ENCODE measurements at regions not wholly inside any gene's neighbourhood (a gene's known extent, or its start where the extent isn't known, plus 50 kb on each side); places are given as distances from the start of the nearest gene placed in this dataset.

DNA sequence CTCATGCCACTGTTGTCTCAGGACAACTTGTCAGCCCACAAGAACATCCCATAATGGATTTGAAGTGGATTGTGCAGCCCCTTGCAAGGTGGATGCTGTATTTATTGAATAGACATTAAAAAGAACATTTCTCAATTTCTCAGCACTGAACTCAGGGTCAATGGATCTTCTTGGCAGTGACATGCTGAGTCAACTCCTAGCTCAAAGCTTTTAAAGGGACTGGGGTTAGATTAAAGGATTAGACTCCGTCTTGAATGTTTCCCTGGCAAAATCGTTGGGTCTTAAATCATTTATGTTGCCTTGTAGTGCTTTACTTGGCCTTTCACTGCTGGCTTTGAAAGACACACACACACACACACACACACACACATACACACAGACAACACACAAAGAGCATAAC lies 221.6 kb upstream of the PBX1 start:
- no peak for TF ChIP-seq ZNF394 (tag by site-specific recombination; IDR thresholded peaks at IDR 0.05; ENCODE audit: borderline replicate concordance)
- no peak for TF ChIP-seq ZBTB49 (tag by site-specific recombination; IDR thresholded peaks at IDR 0.05; ENCODE audit: low read depth)
- TF ChIP-seq, protein P1, sequence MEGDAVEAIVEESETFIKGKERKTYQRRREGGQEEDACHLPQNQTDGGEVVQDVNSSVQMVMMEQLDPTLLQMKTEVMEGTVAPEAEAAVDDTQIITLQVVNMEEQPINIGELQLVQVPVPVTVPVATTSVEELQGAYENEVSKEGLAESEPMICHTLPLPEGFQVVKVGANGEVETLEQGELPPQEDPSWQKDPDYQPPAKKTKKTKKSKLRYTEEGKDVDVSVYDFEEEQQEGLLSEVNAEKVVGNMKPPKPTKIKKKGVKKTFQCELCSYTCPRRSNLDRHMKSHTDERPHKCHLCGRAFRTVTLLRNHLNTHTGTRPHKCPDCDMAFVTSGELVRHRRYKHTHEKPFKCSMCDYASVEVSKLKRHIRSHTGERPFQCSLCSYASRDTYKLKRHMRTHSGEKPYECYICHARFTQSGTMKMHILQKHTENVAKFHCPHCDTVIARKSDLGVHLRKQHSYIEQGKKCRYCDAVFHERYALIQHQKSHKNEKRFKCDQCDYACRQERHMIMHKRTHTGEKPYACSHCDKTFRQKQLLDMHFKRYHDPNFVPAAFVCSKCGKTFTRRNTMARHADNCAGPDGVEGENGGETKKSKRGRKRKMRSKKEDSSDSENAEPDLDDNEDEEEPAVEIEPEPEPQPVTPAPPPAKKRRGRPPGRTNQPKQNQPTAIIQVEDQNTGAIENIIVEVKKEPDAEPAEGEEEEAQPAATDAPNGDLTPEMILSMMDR (tag by site-specific recombination; IDR thresholded peaks at IDR 0.05): no peak
- no peak for TF ChIP-seq FEZF1 (tag by site-specific recombination; IDR thresholded peaks at IDR 0.05)
- TF ChIP-seq, protein P2, sequence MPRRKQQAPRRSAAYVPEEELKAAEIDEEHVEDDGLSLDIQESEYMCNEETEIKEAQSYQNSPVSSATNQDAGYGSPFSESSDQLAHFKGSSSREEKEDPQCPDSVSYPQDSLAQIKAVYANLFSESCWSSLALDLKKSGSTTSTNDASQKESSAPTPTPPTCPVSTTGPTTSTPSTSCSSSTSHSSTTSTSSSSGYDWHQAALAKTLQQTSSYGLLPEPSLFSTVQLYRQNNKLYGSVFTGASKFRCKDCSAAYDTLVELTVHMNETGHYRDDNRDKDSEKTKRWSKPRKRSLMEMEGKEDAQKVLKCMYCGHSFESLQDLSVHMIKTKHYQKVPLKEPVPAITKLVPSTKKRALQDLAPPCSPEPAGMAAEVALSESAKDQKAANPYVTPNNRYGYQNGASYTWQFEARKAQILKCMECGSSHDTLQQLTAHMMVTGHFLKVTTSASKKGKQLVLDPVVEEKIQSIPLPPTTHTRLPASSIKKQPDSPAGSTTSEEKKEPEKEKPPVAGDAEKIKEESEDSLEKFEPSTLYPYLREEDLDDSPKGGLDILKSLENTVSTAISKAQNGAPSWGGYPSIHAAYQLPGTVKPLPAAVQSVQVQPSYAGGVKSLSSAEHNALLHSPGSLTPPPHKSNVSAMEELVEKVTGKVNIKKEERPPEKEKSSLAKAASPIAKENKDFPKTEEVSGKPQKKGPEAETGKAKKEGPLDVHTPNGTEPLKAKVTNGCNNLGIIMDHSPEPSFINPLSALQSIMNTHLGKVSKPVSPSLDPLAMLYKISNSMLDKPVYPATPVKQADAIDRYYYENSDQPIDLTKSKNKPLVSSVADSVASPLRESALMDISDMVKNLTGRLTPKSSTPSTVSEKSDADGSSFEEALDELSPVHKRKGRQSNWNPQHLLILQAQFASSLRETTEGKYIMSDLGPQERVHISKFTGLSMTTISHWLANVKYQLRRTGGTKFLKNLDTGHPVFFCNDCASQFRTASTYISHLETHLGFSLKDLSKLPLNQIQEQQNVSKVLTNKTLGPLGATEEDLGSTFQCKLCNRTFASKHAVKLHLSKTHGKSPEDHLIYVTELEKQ (tag by site-specific recombination; IDR thresholded peaks at IDR 0.05; ENCODE audit: borderline replicate concordance): no peak
- TF ChIP-seq ZBTB26 (tag by site-specific recombination; optimal IDR thresholded peaks at IDR 0.05): no peak

Measured in HEK293 (cell line).